Suprapubic skin (tissue), 4 donors: ENCODE measurements at regions not wholly inside any gene's neighbourhood (a gene's known extent, or its start where the extent isn't known, plus 50 kb on each side); places are given as distances from the start of the nearest gene placed in this dataset.

ENCODE experiments used
- DNase-seq, 2 donors: peaks; one replicate each; pipeline ENCODE4 v3.0.0-alpha.2; 2019; ENCODE audit warnings: low spot score in 2 of 2
- H3K27ac ChIP-seq: fragments of 200-600 bp; sonication (generic); one replicate; pipeline ENCODE4 v1.5.1; 2019
- H3K27me3 ChIP-seq: fragments of 200-600 bp; sonication (generic); one replicate; pipeline ENCODE4 v1.5.1; 2019
- H3K36me3 ChIP-seq: fragments of 200-600 bp; sonication (generic); one replicate; pipeline ENCODE4 v1.5.1; 2019
- H3K4me1 ChIP-seq: fragments of 200-600 bp; sonication (generic); one replicate; pipeline ENCODE4 v1.5.1; 2019
- H3K4me3 ChIP-seq: fragments of 200-600 bp; sonication (generic); one replicate; pipeline ENCODE4 v1.5.1; 2019; ENCODE audit warnings: mild to moderate bottlenecking
- H3K9me3 ChIP-seq: fragments of 200-600 bp; sonication (generic); one replicate; pipeline ENCODE4 v1.5.1; 2019
- CTCF ChIP-seq, 2 donors: fragments of 200-600 bp in 1 of 2; fragments of 450-650 bp in 1 of 2; sonication (generic) in 1 of 2; IDR thresholded peaks; one replicate each; pipeline ENCODE4 v1.5.1; 2016 to 2019; ENCODE audit warnings: antibody characterized with exemption in 2 of 2, mild to moderate bottlenecking in 1 of 2, moderate library complexity in 1 of 2
- EP300 ChIP-seq: sonication (generic); formaldehyde crosslinking; IDR thresholded peaks from one replicate; pipeline ENCODE4 v1.6.1; 2017; ENCODE audit warnings: antibody characterized with exemption
- POLR2A ChIP-seq, 2 donors: fragments of 450-650 bp; IDR thresholded peaks; one replicate each; pipeline ENCODE4 v1.6.1; 2017; ENCODE audit warnings: antibody characterized with exemption in 2 of 2, mild to moderate bottlenecking in 2 of 2, moderate library complexity in 2 of 2
- POLR2AphosphoS5 ChIP-seq, 3 donors: sonication (generic); formaldehyde crosslinking; IDR thresholded peaks; one replicate each; pipeline ENCODE4 v1.6.1; 2017; ENCODE audit warnings: antibody characterized with exemption in 3 of 3
- WGBS: methylation state at CpG from one replicate; pipeline ENCODE4 v1.1.5; 2018; 5-methylcytosine and 5-hydroxymethylcytosine counted together

DNA sequence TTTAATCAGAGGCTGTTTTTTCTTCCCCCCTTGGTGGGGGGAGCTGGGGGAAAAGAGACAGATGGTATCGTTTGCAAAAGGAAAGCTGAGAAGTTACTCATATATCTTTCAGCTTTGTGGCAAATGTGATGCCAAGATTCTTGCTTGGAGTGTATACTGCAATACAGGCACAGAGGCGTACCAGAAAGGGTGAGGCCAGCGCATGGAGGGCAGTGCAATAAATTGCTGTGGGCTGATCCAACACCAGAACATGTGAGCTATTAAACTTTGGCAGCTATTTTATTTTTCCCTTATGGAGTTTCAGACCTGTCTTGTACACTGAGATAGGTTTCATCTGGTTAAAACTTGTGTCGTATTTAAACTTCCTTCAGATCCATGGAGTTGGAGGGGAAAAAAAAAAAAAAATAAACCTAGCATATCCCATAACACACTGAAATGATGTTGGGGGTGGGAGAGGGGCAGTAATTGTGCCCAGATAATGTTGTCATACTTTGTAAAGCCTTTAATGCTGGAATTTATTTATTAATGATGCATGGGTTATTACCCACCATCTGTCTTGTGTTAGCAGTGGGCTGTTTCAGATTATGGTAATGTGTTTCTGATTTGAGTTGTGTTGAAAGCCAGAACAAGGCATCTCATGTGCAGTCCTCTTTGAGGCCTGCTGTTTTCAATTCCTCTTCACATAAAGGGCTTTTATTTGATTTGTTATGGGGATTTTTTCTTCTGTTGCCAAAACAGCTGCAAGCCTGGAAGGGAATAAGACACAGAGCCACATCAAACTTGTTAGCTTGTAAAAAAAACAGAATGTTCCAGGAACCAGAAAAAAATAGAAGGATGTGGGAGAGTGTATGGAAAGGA lies 891.3 kb downstream of the TLE1 start:
- H3K27ac ChIP-seq, result peak overlapping the region; percentile 70

GRCh38 chr9:80797101-80797829 lies 892.1 kb downstream of the TLE1 start:
- TF ChIP-seq POLR2A (IDR thresholded peaks at IDR 0.05), result no peak
- no peak for TF ChIP-seq POLR2AphosphoS5 (IDR thresholded peaks at IDR 0.05)
- no peak for TF ChIP-seq EP300
- TF ChIP-seq CTCF (IDR thresholded peaks at IDR 0.05), result no peak
- Histone ChIP-seq H3K27me3 (no peaks in the 10 kb centered on the region), H3K27ac (peak overlapping the region; percentile 70), H3K9me3 (no peaks in the 10 kb centered on the region), H3K4me3 (no peak overlapping the region), H3K4me1 (peaks cover 44% of the 10 kb centered on the region), H3K36me3 (no peaks in the 10 kb centered on the region)
- DNase-seq, result no peak
- WGBS, result 44% methylated on average over 4 of the region's 4 CpGs

More for the DNA sequence above, 891.3 kb downstream of the TLE1 start:
- Histone ChIP-seq H3K4me1 (peaks cover 43% of the 10 kb centered on the region), H3K27me3 (no peaks in the 10 kb centered on the region), H3K36me3 (no peaks in the 10 kb centered on the region), H3K4me3 (no peak overlapping the region), H3K9me3 (no peaks in the 10 kb centered on the region)
- peak in 1 of 2 donors; percentile 78 for DNase-seq
- TF ChIP-seq CTCF (IDR thresholded peaks at IDR 0.05), result no peak
- TF ChIP-seq POLR2A (IDR thresholded peaks at IDR 0.05), result no peak
- no peak for TF ChIP-seq EP300
- peak in 2 of 3 donors; percentile 40 to 60 for TF ChIP-seq POLR2AphosphoS5 (IDR thresholded peaks at IDR 0.05)
- 22% methylated on average over 4 of the region's 4 CpGs for WGBS

- Histone ChIP-seq H3K36me3 (no peaks in the 10 kb centered on the region), H3K9me3 (no peaks in the 10 kb centered on the region), H3K27me3 (no peaks in the 10 kb centered on the region), H3K27ac (peak overlapping the region; percentile 70), H3K4me3 (no peak overlapping the region), H3K4me1 (peaks cover 44% of the 10 kb centered on the region)
- no peak for DNase-seq
- 49% methylated on average over 7 of the region's 7 CpGs for WGBS
- TF ChIP-seq EP300 (no peak), POLR2A (IDR thresholded peaks at IDR 0.05) (no peak), CTCF (IDR thresholded peaks at IDR 0.05) (no peak), POLR2AphosphoS5 (IDR thresholded peaks at IDR 0.05) (no peak)
These were observed 892.7 kb downstream of the TLE1 start for GRCh38 chr9:80796632-80797031.

- no peaks in the 10 kb centered on the region for H3K27me3 ChIP-seq
- H3K4me1 ChIP-seq, result peaks cover 41% of the 10 kb centered on the region
- TF ChIP-seq EP300 (no peak), POLR2AphosphoS5 (IDR thresholded peaks at IDR 0.05) (no peak), POLR2A (IDR thresholded peaks at IDR 0.05) (no peak), CTCF (IDR thresholded peaks at IDR 0.05) (no peak)
- H3K9me3 ChIP-seq, result no peaks in the 10 kb centered on the region
- H3K36me3 ChIP-seq, result no peaks in the 10 kb centered on the region
- no peak overlapping the region for H3K27ac ChIP-seq
- WGBS, result 73% methylated on average over 5 of the region's 5 CpGs
- no peak overlapping the region for H3K4me3 ChIP-seq
- DNase-seq, result no peak
These were observed 895.1 kb downstream of the TLE1 start for GRCh38 chr9:80794197-80794596.

- no peaks in the 10 kb centered on the region for H3K9me3 ChIP-seq
- TF ChIP-seq CTCF (IDR thresholded peaks at IDR 0.05) (no peak), EP300 (no peak), POLR2AphosphoS5 (IDR thresholded peaks at IDR 0.05) (no peak), POLR2A (IDR thresholded peaks at IDR 0.05) (no peak)
- no peaks in the 10 kb centered on the region for H3K27me3 ChIP-seq
- DNase-seq, result no peak
- no peaks in the 10 kb centered on the region for H3K36me3 ChIP-seq
- H3K4me3 ChIP-seq, result no peak overlapping the region
- H3K27ac ChIP-seq, result no peak overlapping the region
- H3K4me1 ChIP-seq, result peaks cover 37% of the 10 kb centered on the region
These were observed 895.6 kb downstream of the TLE1 start for GRCh38 chr9:80793706-80794105.
